Stimulated activated CD4-positive, alpha-beta T cell treated with anti-CD3 and anti-CD28 coated beads, Interleukin-12 subunit alpha, Interleukin-12 subunit beta, amount 100 ng/mL, for 24 hours (primary cell): ENCODE measurements at regions not wholly inside any gene's neighbourhood (a gene's known extent, or its start where the extent isn't known, plus 50 kb on each side); places are given as distances from the start of the nearest gene placed in this dataset.
"Not testable (repeated sequence)": the region's sequence is repeated elsewhere in the genome, so short reads cannot be mapped to it uniquely, and the experiment has no call there.

Experiments used
- DNase-seq, 2 experiments: peaks; one replicate each; pipeline ENCODE4 v3.0.0-alpha.2; 2020; ENCODE audit warnings: low read depth in 2 of 2

- no peak for DNase-seq
Observed at GRCh38 chr17:71472809-71473789, 647.7 kb upstream of the SOX9 start.

GRCh38 chr17:71477356-71477755, 643.5 kb upstream of the SOX9 start:
- DNase-seq = no peak

- DNase-seq = no peak
Observed at GRCh38 chr17:71480099-71480498, 640.7 kb upstream of the SOX9 start.

GRCh38 chr17:71482625-71483024, 638.2 kb upstream of the SOX9 start:
- no peak for DNase-seq

GRCh38 chr17:71484546-71484945, 636.3 kb upstream of the SOX9 start:
- DNase-seq = no peak

- DNase-seq = no peak
Observed at GRCh38 chr17:71485426-71485825, 635.4 kb upstream of the SOX9 start.

GRCh38 chr17:71486261-71486660, 634.6 kb upstream of the SOX9 start:
- no peak for DNase-seq

- no peak for DNase-seq
Observed at GRCh38 chr17:71488851-71489250, 632.0 kb upstream of the SOX9 start.

- DNase-seq = no peak
Observed at GRCh38 chr17:71494062-71494855, 626.6 kb upstream of the SOX9 start.

- DNase-seq = no peak
Observed at GRCh38 chr17:71495420-71495819, 625.4 kb upstream of the SOX9 start.

GRCh38 chr17:71496552-71496951, 624.3 kb upstream of the SOX9 start:
- DNase-seq = no peak

GRCh38 chr17:71500761-71501555, 619.9 kb upstream of the SOX9 start:
- DNase-seq = no peak

GRCh38 chr17:71501711-71502110, 619.1 kb upstream of the SOX9 start:
- DNase-seq = no peak

GRCh38 chr17:71502443-71502842, 618.4 kb upstream of the SOX9 start:
- no peak for DNase-seq

GRCh38 chr17:71503710-71504465, 616.9 kb upstream of the SOX9 start:
- DNase-seq = no peak

- no peak for DNase-seq
Observed at GRCh38 chr17:71505200-71505599, 615.6 kb upstream of the SOX9 start.

GRCh38 chr17:71505981-71506380, 614.8 kb upstream of the SOX9 start:
- no peak for DNase-seq

- no peak for DNase-seq
Observed at GRCh38 chr17:71511266-71511995, 609.4 kb upstream of the SOX9 start.

GRCh38 chr17:71513725-71514124, 607.1 kb upstream of the SOX9 start:
- not testable (repeated sequence) for DNase-seq

GRCh38 chr17:71516149-71516548, 604.7 kb upstream of the SOX9 start:
- no peak for DNase-seq
